CD4-positive, alpha-beta T cell treated with Interleukin-15 for 1 hour (primary cell): ENCODE measurements at regions not wholly inside any gene's neighbourhood (a gene's known extent, or its start where the extent isn't known, plus 50 kb on each side); places are given as distances from the start of the nearest gene placed in this dataset.
"Not testable (repeated sequence)": the region's sequence is repeated elsewhere in the genome, so short reads cannot be mapped to it uniquely, and the experiment has no call there.

Experiments used
- DNase-seq: peaks from one replicate; pipeline ENCODE4 v3.0.0-alpha.2; 2020

DNA sequence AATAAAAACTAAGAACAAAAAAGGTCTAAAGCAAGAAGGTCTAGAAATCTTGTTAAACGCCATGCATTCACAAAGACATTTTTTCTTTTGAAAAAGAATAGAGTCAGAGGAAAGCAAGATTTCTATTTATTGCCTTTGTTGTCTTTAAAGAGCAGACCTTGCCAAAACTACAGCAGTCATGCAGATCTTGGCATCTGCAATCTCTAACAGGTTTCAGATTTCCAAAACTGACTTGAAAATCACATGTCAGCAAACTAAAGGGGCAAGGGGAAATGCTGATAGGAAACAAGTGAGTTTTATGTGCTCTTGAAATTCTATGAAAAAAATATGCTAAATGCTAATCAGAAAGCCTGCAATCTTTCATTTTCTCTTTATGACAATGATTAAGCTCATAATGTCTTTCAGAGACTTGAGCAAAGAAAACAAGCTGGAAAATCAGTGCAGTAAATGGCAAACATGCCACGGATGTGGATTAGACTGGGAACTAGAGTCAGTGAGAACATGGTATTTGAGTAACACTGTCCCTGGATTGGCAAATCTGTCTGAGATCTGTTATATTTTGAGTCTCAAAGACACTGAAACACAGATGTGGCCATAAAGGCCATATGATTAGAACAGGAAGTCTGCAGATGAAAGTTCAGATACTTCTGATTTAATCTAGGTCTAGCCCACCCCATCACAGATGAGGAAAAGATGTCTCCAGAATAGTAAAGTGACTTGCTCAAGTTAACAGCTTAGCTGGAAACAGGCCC is 361.4 kb upstream of the RPS23 start:
- no peak for DNase-seq

DNA sequence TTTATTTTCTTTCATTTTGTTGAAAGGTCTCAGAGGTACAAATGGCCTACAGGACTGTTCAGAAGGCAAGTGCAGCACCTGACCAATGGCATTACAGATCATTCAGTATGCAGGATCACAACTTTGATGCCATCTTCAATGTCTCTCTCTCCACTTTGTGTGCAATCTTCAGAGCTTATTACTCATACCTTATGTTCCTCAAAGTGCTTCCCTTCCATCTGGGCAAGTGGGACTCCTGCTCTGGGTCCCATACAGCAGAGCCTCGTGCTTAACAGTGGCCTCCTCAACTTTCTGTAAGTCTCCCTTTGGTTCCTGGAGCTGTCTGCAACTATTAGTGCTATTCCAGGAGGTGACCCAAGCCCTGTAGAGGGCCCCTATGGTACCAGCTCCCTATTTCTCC is 358.4 kb upstream of the RPS23 start:
- no peak for DNase-seq

DNA sequence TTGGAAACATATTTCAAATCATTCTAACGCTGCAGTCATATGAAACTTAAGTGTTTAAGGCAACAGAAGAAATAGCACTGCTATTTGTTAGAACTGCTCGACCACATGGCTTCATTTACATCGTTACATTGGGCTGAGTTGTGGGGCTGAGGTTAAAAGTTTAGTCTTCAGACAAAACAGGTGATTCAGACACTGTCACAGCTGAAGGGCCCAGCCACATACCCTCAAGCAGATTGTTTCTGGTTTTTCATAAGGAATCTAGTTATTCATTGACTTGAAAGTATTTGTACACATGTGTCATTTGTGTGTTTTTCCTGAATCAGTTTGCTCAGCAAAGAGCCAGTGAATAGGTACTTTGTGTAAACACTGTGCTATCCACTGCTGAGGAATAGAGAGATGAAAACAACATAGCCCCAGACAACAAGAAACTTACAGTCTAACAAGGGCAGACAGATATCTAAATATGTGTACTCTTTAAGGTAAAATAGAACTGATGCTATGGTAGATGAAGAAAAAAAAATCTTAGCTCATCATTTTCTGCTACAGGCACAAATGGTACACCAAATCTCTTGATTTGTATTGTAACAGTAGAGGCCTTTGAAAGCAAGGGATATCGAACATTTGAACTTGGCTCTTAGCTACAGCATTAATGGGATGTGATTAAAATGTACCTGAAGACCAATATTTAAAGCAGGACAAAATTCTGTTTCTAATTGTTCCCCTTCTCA is 357.6 kb upstream of the RPS23 start:
- DNase-seq, result no peak

DNA sequence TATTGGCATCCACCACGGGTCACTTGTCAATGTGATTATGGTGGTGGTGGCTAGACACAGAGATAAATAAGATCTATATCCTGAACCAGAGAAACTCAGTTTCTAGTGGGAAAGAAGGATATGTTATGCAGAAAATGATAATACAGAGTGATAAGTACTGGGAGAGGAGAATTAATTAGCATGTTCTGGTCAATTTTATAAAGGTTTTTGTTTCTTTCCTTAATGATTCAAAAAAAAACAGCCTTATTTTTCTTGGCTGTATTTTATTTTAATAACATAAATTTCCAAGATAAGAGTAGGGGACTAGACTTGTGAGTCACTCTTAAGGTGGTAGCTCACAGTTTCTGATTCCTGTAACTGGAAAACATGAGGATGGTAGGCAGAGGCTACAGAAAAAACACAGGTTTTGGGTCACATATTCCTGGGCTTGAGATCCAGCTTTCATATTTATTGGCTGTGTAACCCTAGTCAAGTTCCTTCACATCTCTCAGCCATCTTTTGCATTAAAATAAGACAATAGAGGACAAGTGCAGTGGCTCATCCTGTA is 350.3 kb upstream of the RPS23 start:
- DNase-seq, result no peak

DNA sequence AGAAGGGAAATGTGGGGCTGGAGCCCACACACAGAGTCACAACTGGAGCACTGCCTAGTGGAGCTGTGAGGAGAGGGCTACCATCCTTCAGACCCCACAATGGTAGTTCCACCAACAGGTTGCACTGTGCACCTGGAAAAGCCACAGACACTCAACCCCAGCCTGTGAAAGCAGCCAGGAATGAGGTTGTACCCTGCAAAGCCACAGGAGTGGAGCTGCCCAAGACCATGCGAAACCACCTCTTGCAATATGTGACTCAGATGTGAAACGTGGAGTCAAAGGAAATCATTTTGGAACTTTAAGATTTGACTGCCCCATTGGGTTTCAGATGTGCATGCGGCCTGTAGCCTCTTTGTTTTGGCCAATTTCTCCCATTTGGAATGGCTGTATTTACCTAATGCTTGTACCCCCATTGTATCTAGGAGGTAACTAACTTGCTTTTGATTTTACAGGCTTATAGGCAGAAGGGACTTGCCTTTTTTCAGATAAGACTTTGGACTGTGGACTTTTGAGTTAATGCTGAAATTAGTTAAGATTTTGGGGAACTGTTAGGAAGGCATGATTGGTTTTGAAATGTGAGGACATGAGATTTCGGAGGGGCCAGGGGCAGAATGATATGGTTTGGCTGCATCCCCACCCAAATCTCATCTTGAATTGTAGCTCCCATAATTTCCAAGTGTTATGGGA is 348.9 kb upstream of the RPS23 start:
- not testable (repeated sequence) for DNase-seq

DNA sequence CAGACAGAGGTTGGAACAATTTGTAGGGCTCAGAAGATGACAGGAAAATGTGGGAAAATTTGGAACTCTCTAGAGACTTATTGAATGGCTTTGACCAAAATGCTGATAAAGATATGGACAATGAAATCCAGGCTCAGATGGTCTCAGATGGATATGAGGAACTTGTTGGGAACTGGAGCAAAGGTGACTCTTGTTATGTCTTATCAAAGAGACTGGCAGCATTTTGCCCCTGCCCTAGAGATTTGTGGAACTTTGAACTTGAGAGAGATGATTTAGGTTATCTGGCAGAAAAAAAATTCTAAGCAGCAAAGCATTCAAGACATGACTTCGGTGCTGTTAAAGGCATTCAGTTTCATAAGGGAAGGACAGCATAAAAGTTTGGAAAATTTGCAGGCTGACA is 347.9 kb upstream of the RPS23 start:
- not testable (repeated sequence) for DNase-seq

DNA sequence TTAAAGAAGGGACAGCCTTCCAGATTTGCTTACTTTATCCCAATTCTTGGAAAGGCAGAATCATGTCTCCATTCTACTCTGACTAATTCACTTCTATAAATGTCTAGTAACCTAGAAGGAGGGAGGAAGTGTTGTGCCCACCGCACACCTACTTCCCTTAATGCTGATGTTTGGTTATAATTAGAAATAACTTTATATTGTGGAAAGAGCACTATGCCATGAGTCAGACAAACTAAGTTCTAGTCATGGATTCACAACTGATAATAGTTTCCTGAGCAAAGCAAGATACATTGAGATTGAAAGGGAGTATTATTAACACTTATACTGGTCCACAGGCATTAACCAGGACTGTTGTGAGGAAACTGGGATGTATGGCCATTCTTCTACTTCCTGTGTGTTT is 345.9 kb upstream of the RPS23 start:
- no peak for DNase-seq

DNA sequence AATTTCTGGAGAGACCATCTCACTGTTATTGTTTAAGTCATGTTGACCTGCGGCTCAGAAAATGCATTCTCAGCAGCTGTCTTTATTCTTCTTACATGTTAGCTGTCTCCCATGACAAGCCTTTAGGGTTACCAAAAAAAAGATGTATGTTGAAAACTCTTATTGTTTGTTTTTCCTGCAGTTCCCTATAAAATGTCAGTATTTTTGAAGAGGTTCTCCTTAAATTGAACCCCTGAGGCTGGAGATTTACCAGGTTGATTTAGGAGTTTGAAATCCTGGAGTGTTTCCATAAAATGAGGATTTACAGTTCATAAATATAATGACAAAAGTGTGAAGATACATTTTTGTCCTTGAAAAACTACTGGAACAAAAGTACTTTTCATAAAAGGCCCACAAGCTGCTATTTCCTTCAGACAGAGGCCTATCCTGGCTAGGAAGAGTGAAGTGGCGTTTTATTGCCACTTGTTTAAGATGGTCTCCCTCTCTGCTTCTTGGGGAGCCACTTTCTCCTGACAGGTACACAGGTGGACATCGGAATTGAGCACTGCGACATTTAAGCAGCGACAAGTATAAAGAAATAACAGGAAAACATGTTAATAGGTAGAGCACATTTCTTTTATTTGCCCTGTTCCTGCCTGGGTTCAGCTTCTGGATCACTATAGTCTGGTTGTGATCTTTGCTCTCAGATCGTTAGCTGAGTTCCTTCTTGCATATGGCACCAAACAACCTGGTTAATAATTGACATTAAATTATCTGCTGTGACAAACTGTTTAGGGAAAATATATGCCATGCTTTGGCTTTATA is 344.8 kb upstream of the RPS23 start:
- DNase-seq, result no peak

DNA sequence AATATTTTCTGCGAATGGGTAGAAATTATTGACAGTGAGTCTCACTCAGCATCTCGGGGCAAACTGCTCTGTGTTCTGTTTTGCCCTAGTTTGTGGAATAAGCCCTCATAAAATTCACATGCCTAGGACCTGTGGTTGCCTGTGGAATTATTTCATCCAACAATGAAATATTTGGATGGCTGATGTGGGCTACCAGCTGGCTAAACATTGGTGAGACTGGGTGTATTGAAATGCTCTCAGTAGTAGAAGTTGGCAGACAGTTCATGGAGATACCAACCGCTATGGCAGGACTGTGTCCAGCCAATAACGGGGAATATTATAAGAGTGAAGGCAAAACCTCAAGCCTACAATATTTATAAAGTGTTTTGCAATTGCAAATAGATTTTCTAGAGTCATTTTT is 344.1 kb upstream of the RPS23 start:
- no peak for DNase-seq

DNA sequence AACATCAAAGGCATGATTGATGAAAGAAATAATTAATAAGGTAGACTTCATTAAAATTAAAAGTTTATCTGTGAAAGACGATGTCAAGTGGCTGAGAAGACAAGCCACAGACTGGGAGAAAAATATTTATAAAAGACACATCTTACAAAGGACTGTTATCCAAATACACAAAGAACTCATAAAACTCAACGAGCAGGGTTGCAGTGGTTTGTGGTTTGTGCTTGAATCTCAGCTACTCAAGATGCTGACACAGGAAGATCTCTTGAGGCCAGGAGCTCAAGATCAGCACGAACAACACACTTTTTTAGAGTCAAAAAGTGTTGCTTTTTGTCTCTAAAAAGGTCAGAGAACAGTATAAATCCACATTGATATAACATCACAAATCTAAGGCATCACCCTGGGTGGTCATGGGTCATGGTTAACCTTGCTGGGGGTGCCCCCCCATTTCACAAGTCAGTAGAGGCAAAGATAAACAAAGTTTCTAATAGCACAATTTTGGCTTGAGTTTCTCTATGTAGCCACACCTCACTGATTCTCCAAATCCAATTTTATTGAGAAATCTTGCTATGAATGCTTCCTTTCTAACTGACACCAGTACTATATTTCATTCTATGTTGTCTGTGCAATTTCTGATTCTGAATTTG is 342.9 kb upstream of the RPS23 start:
- no peak for DNase-seq

DNA sequence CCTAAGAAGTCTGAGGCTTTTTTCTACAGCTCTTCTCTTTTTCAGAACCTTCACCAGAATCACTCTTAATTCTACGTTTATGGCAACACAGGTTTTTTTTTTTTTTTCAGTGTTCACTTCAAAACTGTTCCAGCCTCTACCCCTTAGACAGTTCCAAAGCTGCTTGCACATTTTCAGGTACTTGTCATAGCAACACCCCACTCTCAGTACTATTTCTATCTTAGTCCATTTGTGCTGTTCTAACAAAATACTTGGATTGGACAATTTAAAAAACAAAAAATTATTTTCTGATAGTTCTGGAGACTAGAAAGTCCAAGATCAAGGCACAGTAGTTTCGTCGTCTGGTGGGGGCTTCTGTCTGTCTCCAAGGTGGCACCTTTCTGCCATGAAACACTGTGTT is 340.9 kb upstream of the RPS23 start:
- no peak for DNase-seq

DNA sequence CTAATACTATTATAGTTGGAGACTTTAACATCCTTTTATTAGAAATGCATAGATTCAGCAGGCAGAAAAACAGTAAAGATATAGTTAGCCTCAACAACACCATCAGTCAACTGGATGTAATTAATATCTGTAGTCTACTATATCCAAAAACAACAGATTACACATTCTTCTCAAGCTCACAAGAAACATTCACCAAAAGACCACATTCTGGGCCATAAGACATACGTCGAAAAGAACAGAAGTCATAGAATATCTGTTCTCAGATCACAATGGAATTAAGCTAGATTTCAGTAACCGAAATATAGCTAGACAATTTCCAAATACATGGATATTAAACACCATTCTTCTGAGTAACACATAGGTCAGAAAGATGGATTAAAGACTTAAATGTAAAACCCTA is 336.6 kb upstream of the RPS23 start:
- no peak for DNase-seq

DNA sequence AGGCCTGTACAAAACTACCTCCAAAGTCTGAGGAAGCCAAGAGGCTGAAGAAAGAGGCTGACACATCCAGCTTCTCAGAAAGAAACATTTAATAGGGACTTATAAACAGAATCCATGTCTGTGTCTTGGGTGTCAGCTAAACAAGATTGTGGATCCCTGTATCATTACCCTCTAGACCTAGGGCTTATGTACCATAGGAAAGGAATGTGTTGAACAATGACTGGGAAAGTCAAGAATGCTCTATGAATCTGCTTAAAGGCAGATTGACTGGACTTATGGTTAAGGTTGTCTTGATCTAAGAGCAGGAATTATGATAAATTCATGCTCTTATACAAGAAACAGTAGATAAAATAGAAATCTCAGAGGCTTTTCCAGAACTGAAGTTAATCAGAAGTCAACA is 335.7 kb upstream of the RPS23 start:
- no peak for DNase-seq

DNA sequence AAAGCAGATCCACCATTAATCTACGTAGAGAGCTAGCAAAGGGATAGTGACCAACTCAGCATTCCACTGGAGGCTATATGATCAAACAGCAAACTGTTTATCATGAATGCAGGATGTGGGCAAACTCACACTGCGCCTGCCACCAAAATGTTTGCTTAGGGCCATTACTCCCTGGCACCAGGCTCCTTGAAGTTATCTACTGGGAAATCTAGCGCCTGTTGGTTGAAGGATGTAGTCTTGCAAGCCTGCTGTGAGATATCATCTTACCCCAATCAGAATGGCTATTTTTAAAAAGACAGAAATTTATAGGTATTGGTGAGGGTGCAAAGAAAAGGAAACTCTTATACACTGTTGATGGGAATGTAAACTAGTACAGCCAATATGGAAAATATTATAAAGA is 332.5 kb upstream of the RPS23 start:
- DNase-seq, result no peak

DNA sequence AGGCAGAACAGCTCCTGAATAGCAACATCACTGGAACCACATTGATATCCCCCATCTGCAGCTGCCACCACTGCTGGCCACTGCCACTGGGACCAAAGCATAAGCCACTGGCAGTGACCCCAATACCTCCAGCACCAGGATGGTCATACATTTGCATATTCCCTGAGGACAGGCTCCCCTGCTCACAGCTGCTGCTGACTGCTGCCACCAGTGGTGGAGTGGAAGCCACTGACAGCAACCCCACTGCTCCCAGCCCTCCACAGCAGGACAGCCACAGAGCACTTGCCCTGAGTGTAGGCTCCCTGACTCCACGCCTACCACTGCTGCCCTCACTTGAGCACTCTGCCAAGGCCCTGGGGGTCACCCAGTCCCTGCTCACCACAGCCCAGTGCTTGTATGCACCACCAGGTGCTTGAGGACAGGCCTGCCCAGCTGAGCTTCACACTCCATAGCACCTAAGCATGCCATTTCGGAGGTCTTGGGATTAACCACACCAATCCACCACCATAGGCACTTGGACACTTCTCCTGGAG is 327.4 kb upstream of the RPS23 start:
- no peak for DNase-seq

DNA sequence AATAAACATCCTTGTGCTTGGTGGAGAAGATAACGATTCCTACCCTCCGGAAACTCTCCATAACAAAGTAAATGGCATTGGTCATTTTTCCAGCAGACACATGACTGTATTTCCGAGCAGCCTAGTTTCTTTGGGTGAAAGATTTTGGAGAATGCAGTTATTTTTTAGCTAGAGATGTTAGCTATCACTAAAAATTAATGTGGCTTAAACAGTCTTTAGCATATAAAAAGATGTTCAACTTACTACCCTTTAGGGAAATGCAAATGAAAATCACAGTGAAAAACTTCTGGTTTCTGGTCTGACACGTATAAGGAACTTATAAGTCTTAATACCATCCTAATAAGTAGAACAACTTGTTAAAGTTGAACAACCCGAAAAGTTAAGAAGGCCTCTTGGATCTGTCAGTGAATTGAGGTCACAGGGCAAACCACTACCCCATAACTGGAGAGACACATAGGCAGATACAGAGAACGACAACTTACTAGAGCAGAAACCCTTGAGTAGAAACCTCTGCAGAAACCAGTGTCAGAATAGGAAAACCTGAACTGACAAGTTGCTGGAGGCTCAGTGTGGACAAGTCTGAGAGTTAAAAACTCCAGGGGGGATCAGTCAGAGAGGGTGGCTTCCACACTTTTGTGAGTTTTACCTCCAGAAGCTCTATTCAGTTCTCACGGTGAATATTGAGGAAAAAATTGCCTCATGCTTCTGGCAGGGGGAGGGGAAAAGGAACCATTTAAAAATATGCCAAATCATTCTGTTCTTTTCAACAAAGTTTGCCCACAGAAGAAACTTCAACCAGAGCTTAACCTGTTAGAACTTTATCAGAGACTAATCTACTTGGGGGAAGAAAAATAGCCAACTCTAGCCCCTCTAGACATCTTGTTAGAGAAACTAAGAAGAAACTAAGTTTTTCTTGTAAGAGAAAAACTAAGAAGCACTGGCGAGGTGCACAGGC is 325.2 kb upstream of the RPS23 start:
- DNase-seq, result no peak

DNA sequence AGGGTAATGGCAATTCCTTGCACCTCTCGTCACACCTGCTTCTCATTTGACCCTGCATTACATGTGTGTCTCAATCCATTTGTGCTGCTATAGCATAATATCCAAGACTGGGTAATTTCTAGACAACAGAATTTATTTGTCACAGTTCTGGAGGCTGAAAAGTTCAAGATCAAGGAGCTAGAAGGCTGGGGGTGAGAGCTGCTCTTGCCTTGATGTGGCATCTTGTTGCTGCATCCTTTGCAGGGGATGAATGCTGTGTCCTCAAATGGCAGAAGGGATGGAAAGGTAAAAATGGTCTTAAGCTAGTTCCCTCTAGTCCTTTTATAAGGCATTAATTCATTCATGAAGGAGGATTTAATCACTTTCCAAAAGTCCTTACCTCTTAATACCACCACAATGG is 323.7 kb upstream of the RPS23 start:
- no peak for DNase-seq

DNA sequence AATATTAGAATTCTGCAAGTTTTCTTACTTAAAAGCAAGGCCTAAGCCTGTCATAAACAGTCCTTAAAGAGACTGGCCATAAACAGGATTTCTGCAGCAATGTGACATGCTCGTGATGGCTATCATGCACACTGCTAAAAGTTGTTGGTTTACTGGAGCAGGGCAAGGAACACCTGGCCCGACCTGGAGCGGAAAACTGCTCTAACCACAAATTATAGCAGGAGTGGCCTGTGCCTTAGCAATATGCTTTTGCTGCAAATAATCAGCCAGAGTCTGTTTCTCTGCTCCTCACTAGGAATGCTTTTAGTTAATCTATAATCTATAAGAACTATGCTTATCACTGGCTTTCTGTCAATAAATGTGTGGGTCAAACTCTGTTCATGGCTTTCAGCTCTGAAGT is 322.9 kb upstream of the RPS23 start:
- no peak for DNase-seq

DNA sequence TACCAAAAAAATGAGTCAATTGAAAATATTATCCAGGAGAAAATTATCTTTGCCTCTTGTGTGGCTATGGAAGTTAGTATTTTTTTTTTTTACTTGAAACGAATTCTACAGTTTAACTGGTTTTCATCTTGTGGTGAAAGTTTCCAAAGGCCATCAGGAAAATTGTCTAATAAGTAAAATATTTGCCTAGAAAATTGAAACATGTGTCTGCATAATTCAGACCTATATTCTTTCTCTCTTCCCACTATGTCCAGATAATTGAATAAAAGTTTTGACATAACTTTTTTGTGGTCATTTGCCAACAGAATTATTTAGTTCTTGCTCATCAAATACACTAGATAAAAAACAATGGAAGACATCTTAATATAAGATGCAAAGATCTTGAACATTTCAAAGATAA is 321.5 kb upstream of the RPS23 start:
- DNase-seq, result no peak

DNA sequence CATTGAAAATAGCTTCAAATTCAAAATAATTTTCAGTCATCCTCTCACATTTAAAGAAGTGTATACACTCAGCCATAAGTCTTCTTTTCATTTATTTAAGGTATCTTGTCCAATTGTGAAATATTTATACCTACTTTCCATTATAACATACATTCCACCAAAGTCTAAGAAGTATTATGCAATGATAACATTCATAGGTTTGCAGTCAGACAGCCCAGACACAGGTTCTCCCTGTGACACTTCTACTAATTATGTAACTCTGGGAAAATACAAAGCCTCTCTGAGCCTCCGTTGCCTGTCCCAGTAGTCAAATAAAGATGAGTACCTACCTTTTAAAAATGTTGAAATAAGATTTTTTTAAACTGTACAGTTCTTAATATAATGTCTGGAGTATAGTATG is 320.9 kb upstream of the RPS23 start:
- no peak for DNase-seq

DNA sequence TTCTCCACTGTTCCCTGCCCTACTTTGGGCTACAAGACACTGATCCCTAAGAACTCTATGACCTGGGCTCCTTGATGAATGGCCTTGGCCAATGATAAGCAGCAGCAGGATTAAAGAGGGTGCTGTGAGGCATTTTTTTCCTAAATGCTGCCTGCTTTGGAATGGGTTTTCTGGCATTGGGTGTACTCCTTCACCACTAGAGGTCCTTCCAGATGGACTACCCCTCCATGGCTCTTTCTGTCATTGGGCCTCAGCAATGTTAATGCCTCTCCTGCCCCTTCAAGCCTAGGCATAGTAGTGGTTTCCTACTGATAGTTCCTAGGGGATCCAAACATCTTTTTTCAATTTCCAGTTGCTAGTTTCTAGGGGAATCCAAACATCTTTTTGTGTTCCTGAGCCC is 319.3 kb upstream of the RPS23 start:
- no peak for DNase-seq
